ENCODE measurements at regions not wholly inside any gene's neighbourhood (a gene's known extent, or its start where the extent isn't known, plus 50 kb on each side); places are given as distances from the start of the nearest gene placed in this dataset.

DNA sequence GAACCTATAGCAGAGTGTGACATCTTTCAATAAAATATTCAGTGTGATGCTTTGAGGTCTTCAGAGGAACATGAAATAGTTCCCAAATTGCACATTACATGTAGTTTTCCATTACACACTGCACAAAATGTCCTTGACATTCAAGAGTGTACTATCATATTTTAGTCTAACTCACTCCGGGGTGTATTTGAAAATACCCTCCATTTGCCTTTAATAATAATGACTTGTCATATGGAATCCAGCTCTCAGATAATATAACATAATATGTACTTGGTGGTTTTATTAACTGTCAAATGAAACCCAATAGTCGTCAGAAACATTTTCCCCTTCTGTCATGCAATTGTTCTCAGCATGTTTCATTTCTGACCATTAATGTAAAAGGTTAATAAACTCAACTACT is 176.7 kb upstream of the CDH19 start:
- ChIA-PET POLR2A (ENCODE audit: partially characterized antibody) (no interaction called here), CTCF (ENCODE audit: partially characterized antibody) (no interaction called here)
- Histone ChIP-seq H4K8ac (ENCODE audit: extremely low read depth, insufficient read depth, low read length) (no peak overlapping the region), H3K9me3 (ENCODE audit: insufficient read depth in 2 of 2, low read depth in 1 of 2, low read length in 1 of 2) (no peaks in the 10 kb centered on the region), H3K18ac (ENCODE audit: extremely low read depth, low read length) (no peak overlapping the region), H3K14ac (ENCODE audit: insufficient read length) (no peak overlapping the region), H3K36me3 (ENCODE audit: control insufficient read depth in 2 of 4, insufficient read depth in 4 of 4, low read length in 3 of 4) (no peaks in the 10 kb centered on the region; a peak in 1 of 8 replicates), H2BK120ac (replicated peaks; ENCODE audit: low read depth, low read length) (no peak overlapping the region), H3K4me3 (ENCODE audit: extremely low read depth in 1 of 4, insufficient read depth in 2 of 4, low read depth in 3 of 4, low read length in 4 of 4) (no peak overlapping the region), H3K4me2 (ENCODE audit: insufficient read depth in 1 of 2, low read depth in 2 of 2, low read length in 2 of 2) (no peak overlapping the region), H3K4me1 (replicated peaks in 1 of 4; ENCODE audit: control insufficient read depth in 3 of 4, insufficient read depth in 4 of 4, low read length in 3 of 4) (no peaks in the 10 kb centered on the region), H3K4ac (replicated peaks; ENCODE audit: insufficient read length, low read depth, low read length) (no peak overlapping the region), H2BK15ac (ENCODE audit: low read length) (no peak overlapping the region), H4K91ac (replicated peaks; ENCODE audit: insufficient read length, low read length) (no peak overlapping the region), H3K23ac (ENCODE audit: insufficient read length) (no peak overlapping the region), H3K56ac (replicated peaks; ENCODE audit: insufficient read length, low read depth, low read length) (no peak overlapping the region), H2BK5ac (ENCODE audit: low read depth, low read length) (no peak overlapping the region), H4K5ac (ENCODE audit: insufficient read length, low read depth, low read length) (no peak overlapping the region), H2BK12ac (ENCODE audit: low read depth, low read length) (no peak overlapping the region), H3K27ac (ENCODE audit: low read depth, low read length) (no peak overlapping the region), H3K23me2 (ENCODE audit: low read depth, low read length) (no peaks in the 10 kb centered on the region), H2AFZ (ENCODE audit: low read length) (no peak overlapping the region), H3K27me3 (replicated peaks in 1 of 4; ENCODE audit: control insufficient read depth in 3 of 4, extremely low read depth in 1 of 4, insufficient read depth in 3 of 4, low read length in 3 of 4) (no peaks in the 10 kb centered on the region), H3K9ac (replicated peaks in 1 of 4; ENCODE audit: extremely low read depth in 1 of 4, low read depth in 3 of 4, low read length in 3 of 4) (no peak overlapping the region), H4K20me1 (replicated peaks in 1 of 2; ENCODE audit: control insufficient read depth in 1 of 2, insufficient read depth in 2 of 2, low read length in 2 of 2) (no peaks in the 10 kb centered on the region), H3K79me2 (ENCODE audit: control insufficient read depth in 1 of 2, insufficient read depth in 2 of 2, low read length in 2 of 2) (no peaks in the 10 kb centered on the region), H3K79me1 (ENCODE audit: low read depth, low read length) (no peaks in the 10 kb centered on the region), H2BK20ac (ENCODE audit: low read length) (no peak overlapping the region), H2AK5ac (ENCODE audit: low read depth, low read length) (no peak overlapping the region)
- FAIRE-seq (no peak), DNase-seq (ENCODE audit: low read depth in 1 of 2, low spot score in 2 of 2) (no peak)
- 81% methylated on average over 2 of the region's 2 CpGs; no CpG with 5 or more reads in 1 of the 2 experiments for WGBS, 2 experiments (ENCODE audit: extremely low coverage in 1 of 2, insufficient coverage in 1 of 2, insufficient read length in 1 of 2, insufficient replicate concordance in 2 of 2, low coverage in 1 of 2, low lambda C conversion rate in 2 of 2, missing lambda C conversion rate in 1 of 2)
- TF ChIP-seq TBP (IDR thresholded peaks at IDR 0.05; ENCODE audit: low read depth, low read length), result no peak
- TF ChIP-seq ZNF274 (IDR thresholded peaks at IDR 0.05; ENCODE audit: borderline replicate concordance, extremely low read depth, low read length), result no peak
- no peak for TF ChIP-seq SP4 (IDR thresholded peaks at IDR 0.05; ENCODE audit: low read length)
- no peak for TF ChIP-seq EP300 (IDR thresholded peaks at IDR 0.05; ENCODE audit: borderline replicate concordance in 1 of 2, low read depth in 2 of 2, low read length in 2 of 2)
- no peak for TF ChIP-seq KDM5A (IDR thresholded peaks at IDR 0.05; ENCODE audit: low read length)
- no peak for TF ChIP-seq CREB1 (IDR thresholded peaks at IDR 0.05)
- TF ChIP-seq, protein P1, sequence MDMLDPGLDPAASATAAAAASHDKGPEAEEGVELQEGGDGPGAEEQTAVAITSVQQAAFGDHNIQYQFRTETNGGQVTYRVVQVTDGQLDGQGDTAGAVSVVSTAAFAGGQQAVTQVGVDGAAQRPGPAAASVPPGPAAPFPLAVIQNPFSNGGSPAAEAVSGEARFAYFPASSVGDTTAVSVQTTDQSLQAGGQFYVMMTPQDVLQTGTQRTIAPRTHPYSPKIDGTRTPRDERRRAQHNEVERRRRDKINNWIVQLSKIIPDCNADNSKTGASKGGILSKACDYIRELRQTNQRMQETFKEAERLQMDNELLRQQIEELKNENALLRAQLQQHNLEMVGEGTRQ (IDR thresholded peaks at IDR 0.05; ENCODE audit: low read length), result no peak
- TF ChIP-seq CEBPB (IDR thresholded peaks at IDR 0.05; ENCODE audit: low read depth, low read length), result no peak
- no peak for TF ChIP-seq RXRA (IDR thresholded peaks at IDR 0.05; ENCODE audit: insufficient read depth, low read depth, low read length)

All from H1 (cell line).